ENCODE measurements at regions not wholly inside any gene's neighbourhood (a gene's known extent, or its start where the extent isn't known, plus 50 kb on each side); places are given as distances from the start of the nearest gene placed in this dataset.

GRCh38 chr5:56291079-56291643 lies 58.0 kb upstream of the ANKRD55 start:
- DNase-seq, result no peak

DNA sequence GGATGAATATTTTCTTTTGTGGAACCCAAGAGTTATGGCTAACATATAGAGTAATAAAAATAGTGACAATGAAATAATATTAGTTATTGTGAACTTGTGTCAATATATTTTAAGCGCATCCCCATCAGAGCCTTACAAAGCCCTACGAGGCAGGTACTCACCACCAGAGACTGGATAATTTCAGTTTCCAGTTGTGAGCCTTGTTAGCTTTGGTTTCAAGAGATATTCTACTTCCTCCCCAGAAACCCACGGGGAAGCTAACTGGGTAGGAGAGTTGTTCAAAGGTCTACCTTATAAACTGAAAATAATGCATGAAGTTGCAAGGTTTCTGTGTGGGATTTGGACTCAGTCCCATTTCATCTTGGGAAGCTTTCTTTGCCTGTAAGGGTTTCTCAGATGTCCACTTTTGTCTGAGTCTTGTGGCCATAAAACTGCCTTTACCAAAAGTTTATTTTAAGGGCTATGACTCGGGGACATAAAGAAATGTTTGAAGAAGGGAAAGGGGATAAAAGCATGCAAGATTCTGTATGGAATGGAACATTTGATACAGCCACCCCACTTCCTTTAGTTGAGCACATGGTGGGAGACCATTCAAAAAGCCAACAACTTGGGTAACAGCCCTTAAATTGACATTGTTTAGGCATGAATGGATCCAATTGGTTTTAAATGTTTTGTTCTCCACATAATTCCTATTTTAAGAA lies 57.4 kb upstream of the ANKRD55 start:
- no peak for DNase-seq

GRCh38 chr5:56289602-56289987 lies 56.5 kb upstream of the ANKRD55 start:
- no peak for DNase-seq

GRCh38 chr5:56288873-56289601 lies 55.9 kb upstream of the ANKRD55 start:
- DNase-seq, result no peak

DNA sequence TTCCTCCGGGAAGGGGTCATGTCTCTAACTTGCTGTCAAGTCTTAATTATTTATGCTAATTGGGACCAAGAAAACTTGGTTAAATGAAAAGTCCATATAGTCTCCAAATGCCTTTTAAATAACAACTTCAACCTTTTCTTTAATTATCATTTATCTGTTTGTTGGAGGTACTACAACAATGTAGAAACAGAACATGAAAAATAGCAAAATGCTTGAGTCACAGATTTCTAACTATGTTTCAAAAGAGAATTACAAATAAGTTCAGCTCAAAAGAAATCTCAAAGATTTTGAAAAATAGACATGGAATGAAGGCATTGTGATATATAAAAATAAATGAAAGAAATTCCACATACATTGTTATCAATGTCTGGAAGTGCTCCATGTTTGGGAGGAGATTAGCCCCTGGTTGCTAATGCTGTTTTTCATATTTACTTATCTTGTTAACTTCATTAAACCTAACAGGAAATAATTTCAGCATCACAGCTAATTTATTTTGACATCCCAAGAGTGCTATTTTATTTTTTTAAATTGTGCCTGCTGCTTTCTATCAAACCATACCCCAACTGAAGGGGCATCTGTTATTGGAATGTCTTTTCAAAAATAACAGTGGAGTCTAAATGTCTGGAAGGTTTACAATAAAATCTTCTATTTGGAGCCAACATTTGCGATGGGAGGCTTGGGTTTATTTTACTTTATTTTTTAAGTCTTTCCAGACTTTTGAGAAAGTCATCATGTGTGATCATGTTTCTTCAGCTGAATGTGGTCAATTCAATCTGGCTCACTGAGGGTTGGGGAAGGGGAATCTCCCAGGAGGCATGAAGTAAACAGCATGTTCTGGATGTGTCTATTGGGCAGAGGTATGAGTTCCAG lies 53.1 kb upstream of the ANKRD55 start:
- peak; percentile 30 for DNase-seq

DNA sequence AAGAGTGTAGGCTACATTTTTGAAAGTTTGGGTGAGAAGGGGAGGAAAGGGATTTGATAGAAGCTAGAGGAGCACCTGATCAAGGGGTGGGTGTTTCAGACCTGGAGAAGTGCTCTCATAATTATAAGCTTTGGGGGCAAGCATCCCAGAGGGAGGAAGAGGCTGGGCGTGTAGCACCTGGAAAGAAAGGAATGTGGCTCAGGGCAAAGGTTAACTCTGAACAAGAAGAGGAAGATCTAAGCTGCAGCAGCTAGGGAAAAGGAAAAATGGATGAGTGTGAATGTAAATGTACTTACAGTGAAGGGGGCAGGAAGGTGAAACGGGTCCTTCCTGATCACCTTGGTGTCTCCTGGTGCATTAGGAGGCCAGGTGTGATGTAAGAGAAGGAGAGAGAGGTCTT lies 49.8 kb upstream of the ANKRD55 start:
- DNase-seq, result no peak
